ENCODE measurements at regions not wholly inside any gene's neighbourhood (a gene's known extent, or its start where the extent isn't known, plus 50 kb on each side); places are given as distances from the start of the nearest gene placed in this dataset.

GRCh38 chr2:496729-497128 is 180.5 kb downstream of the TMEM18 start:
- TF ChIP-seq CTCF (IDR thresholded peaks at IDR 0.05) (no peak), POLR2A (IDR thresholded peaks at IDR 0.05) (no peak)
